ENCODE measurements at regions not wholly inside any gene's neighbourhood (a gene's known extent, or its start where the extent isn't known, plus 50 kb on each side); places are given as distances from the start of the nearest gene placed in this dataset.

DNA sequence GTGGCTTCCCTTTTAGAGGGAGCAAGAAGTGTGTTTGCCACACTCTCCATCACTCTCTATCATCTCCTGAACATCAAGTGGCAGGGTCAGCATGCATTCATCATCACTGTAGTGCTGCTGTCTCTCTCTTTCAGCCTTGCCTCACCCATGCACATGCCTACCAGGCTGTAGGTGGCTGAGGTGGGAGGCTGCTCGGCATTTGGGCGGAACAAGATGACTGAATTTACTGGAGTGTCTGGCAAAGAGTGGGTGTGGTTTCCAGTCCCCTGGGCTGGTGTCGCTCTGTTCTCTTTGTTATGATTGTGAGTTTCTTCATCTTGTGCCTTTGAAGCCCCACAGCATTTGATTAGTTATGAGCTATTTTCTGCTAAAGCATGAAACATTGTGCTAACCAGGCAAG is 541.9 kb upstream of the EEF2KMT start:
- ChIA-PET POLR2A (no interaction called here), CTCF (ENCODE audit: low intra/inter-chr PET ratio, low total read pairs) (no interaction called here)
- no peak overlapping the region for H3K9ac ChIP-seq (ENCODE audit: insufficient read depth, low read depth, low read length)
- no peaks in the 10 kb centered on the region for H3K79me2 ChIP-seq (ENCODE audit: insufficient read depth, low read length)
- no peaks in the 10 kb centered on the region for H3K9me3 ChIP-seq (ENCODE audit: low read length)
- no peaks in the 10 kb centered on the region for H3K4me1 ChIP-seq (ENCODE audit: insufficient read depth, low read length)
- in situ Hi-C loops (cut with HindIII; ENCODE audit: extremely low pct_ligation_motif_present, low pct_unique_long_range_greater_than_20kb) (no loop called here), intact Hi-C loops (cut with micrococcal nuclease; ENCODE audit: unreplicated experiment) (no loop called here)
- WGBS (ENCODE audit: low lambda C conversion rate), result 29% methylated on average over 3 of the region's 3 CpGs
- no peak for TF ChIP-seq MLLT10 (CRISPR knock-in tag; IDR thresholded peaks at IDR 0.05)
- TF ChIP-seq, protein P1, sequence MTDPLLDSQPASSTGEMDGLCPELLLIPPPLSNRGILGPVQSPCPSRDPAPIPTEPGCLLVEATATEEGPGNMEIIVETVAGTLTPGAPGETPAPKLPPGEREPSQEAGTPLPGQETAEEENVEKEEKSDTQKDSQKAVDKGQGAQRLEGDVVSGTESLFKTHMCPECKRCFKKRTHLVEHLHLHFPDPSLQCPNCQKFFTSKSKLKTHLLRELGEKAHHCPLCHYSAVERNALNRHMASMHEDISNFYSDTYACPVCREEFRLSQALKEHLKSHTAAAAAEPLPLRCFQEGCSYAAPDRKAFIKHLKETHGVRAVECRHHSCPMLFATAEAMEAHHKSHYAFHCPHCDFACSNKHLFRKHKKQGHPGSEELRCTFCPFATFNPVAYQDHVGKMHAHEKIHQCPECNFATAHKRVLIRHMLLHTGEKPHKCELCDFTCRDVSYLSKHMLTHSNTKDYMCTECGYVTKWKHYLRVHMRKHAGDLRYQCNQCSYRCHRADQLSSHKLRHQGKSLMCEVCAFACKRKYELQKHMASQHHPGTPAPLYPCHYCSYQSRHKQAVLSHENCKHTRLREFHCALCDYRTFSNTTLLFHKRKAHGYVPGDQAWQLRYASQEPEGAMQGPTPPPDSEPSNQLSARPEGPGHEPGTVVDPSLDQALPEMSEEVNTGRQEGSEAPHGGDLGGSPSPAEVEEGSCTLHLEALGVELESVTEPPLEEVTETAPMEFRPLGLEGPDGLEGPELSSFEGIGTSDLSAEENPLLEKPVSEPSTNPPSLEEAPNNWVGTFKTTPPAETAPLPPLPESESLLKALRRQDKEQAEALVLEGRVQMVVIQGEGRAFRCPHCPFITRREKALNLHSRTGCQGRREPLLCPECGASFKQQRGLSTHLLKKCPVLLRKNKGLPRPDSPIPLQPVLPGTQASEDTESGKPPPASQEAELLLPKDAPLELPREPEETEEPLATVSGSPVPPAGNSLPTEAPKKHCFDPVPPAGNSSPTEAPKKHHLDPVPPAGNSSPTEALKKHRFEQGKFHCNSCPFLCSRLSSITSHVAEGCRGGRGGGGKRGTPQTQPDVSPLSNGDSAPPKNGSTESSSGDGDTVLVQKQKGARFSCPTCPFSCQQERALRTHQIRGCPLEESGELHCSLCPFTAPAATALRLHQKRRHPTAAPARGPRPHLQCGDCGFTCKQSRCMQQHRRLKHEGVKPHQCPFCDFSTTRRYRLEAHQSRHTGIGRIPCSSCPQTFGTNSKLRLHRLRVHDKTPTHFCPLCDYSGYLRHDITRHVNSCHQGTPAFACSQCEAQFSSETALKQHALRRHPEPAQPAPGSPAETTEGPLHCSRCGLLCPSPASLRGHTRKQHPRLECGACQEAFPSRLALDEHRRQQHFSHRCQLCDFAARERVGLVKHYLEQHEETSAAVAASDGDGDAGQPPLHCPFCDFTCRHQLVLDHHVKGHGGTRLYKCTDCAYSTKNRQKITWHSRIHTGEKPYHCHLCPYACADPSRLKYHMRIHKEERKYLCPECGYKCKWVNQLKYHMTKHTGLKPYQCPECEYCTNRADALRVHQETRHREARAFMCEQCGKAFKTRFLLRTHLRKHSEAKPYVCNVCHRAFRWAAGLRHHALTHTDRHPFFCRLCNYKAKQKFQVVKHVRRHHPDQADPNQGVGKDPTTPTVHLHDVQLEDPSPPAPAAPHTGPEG (CRISPR knock-in tag; IDR thresholded peaks at IDR 0.05), result no peak
- H4K20me1 ChIP-seq (ENCODE audit: insufficient read depth, low read length), result no peaks in the 10 kb centered on the region
- ATAC-seq, result no peak
- no peak overlapping the region for H3K4me3 ChIP-seq (replicated peaks in 1 of 3; ENCODE audit: insufficient read depth in 1 of 3, low read depth in 2 of 3, low read length in 3 of 3)
- DNase-seq (ENCODE audit: low spot score), result no peak
- H2AFZ ChIP-seq (ENCODE audit: low read length), result no peak overlapping the region
- FAIRE-seq, result no peak
- H3K27ac ChIP-seq (ENCODE audit: extremely low read length, insufficient read depth, low read length), result no peak overlapping the region
- peaks cover 2 to 8% of the 10 kb centered on the region in 2 experiments; a peak in 3 of 5 replicates for H3K27me3 ChIP-seq (ENCODE audit: control insufficient read depth in 1 of 2, insufficient read depth in 2 of 2, low read length in 2 of 2)
- BruUV-seq (replicated peaks), result no TSS peak
- H3K36me3 ChIP-seq (replicated peaks in 1 of 2; ENCODE audit: control insufficient read depth in 1 of 2, insufficient read depth in 2 of 2, low read length in 2 of 2), result no peaks in the 10 kb centered on the region
- H3K4me2 ChIP-seq (ENCODE audit: low read depth, low read length), result no peak overlapping the region

DNA sequence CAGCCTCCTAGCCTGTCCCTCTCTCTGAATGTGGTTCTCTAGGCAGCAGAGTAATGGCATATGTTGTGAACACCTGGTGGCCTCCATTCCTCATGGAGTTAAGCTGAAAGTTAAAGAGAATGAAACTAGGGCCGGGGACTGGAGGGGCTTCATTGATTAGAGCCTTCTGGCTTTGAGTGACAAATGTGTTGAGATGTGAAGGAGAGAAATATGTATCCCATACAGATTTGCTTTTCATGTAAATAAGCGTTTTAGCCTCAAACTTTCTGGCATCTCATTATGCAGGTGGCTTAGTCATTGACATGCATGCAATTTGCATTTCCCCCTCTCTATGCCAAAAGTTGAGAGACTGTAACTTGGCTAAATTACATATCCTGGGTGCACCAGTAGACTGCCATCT is 537.7 kb upstream of the EEF2KMT start:
- Histone ChIP-seq H3K4me1 (ENCODE audit: insufficient read depth, low read length) (no peaks in the 10 kb centered on the region), H4K20me1 (ENCODE audit: insufficient read depth, low read length) (no peaks in the 10 kb centered on the region), H2AFZ (ENCODE audit: low read length) (no peak overlapping the region), H3K79me2 (ENCODE audit: insufficient read depth, low read length) (no peaks in the 10 kb centered on the region), H3K9ac (ENCODE audit: insufficient read depth, low read depth, low read length) (no peak overlapping the region), H3K4me2 (ENCODE audit: low read depth, low read length) (no peak overlapping the region), H3K4me3 (replicated peaks in 1 of 3; ENCODE audit: insufficient read depth in 1 of 3, low read depth in 2 of 3, low read length in 3 of 3) (no peak overlapping the region), H3K27me3 (ENCODE audit: control insufficient read depth in 1 of 2, insufficient read depth in 2 of 2, low read length in 2 of 2) (no peaks in the 10 kb centered on the region; a peak in 1 of 5 replicates), H3K9me3 (ENCODE audit: low read length) (no peaks in the 10 kb centered on the region), H3K27ac (ENCODE audit: extremely low read length, insufficient read depth, low read length) (no peak overlapping the region), H3K36me3 (replicated peaks in 1 of 2; ENCODE audit: control insufficient read depth in 1 of 2, insufficient read depth in 2 of 2, low read length in 2 of 2) (no peaks in the 10 kb centered on the region)
- FAIRE-seq (no peak), ATAC-seq (no peak), DNase-seq (ENCODE audit: low spot score) (no peak)
- 0% methylated on average over 2 of the region's 2 CpGs for WGBS (ENCODE audit: low lambda C conversion rate)
- BruUV-seq (replicated peaks), result no TSS peak
- in situ Hi-C loops (cut with HindIII; ENCODE audit: extremely low pct_ligation_motif_present, low pct_unique_long_range_greater_than_20kb), result no loop called here
- ChIA-PET POLR2A (no interaction called here), CTCF (ENCODE audit: low intra/inter-chr PET ratio, low total read pairs) (no interaction called here)
- intact Hi-C loops (cut with micrococcal nuclease; ENCODE audit: unreplicated experiment), result no loop called here
- no peak for TF ChIP-seq SYNCRIP (IDR thresholded peaks at IDR 0.05; ENCODE audit: insufficient read depth, low read depth, low read length)
- TF ChIP-seq, protein P2, sequence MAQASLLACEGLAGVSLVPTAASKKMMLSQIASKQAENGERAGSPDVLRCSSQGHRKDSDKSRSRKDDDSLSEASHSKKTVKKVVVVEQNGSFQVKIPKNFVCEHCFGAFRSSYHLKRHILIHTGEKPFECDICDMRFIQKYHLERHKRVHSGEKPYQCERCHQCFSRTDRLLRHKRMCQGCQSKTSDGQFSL (CRISPR knock-in tag; IDR thresholded peaks at IDR 0.05), result no peak
- no peak for TF ChIP-seq JARID2 (CRISPR knock-in tag; IDR thresholded peaks at IDR 0.05; ENCODE audit: insufficient replicate concordance)
- TF ChIP-seq, protein P3, sequence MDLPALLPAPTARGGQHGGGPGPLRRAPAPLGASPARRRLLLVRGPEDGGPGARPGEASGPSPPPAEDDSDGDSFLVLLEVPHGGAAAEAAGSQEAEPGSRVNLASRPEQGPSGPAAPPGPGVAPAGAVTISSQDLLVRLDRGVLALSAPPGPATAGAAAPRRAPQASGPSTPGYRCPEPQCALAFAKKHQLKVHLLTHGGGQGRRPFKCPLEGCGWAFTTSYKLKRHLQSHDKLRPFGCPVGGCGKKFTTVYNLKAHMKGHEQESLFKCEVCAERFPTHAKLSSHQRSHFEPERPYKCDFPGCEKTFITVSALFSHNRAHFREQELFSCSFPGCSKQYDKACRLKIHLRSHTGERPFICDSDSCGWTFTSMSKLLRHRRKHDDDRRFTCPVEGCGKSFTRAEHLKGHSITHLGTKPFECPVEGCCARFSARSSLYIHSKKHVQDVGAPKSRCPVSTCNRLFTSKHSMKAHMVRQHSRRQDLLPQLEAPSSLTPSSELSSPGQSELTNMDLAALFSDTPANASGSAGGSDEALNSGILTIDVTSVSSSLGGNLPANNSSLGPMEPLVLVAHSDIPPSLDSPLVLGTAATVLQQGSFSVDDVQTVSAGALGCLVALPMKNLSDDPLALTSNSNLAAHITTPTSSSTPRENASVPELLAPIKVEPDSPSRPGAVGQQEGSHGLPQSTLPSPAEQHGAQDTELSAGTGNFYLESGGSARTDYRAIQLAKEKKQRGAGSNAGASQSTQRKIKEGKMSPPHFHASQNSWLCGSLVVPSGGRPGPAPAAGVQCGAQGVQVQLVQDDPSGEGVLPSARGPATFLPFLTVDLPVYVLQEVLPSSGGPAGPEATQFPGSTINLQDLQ (CRISPR knock-in tag; IDR thresholded peaks at IDR 0.05), result no peak
- TF ChIP-seq SMARCE1 (IDR thresholded peaks at IDR 0.05; ENCODE audit: borderline replicate concordance), result no peak
- TF ChIP-seq ZNF567 (CRISPR knock-in tag; IDR thresholded peaks at IDR 0.05; ENCODE audit: borderline replicate concordance), result no peak
- TF ChIP-seq HMGA1 (CRISPR knock-in tag; conservative IDR thresholded peaks at IDR 0.05), result no peak

All from HepG2 (cell line).